ENCODE measurements at regions not wholly inside any gene's neighbourhood (a gene's known extent, or its start where the extent isn't known, plus 50 kb on each side); places are given as distances from the start of the nearest gene placed in this dataset.

DNA sequence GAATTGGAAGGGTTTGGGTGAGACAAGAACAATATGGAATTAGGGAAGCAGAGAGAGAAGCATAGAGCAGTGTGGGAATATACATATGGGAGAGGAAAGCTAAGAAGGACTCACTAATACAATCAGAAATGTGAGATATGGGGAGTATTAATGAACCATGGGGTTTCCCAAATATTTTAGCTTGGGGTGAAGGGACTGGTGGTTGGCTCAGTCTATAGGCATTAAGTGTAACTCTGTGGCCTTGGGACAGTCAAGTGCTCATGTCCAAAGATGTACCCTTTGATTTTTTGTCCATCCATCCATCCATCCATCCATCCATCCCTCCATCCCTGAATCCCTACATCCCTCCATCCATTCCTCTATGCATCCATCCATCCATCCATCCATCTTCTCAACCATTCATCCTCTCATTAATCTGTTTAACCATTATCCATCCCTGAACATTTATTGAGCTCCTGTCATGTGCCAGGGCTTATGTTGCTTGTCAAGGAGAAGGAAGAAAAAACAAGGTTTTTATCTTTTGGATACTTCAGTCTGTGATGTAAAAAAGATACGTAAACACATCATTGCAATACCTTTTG lies 263.4 kb upstream of the CHD6 start:
- DNase-seq (ENCODE audit: low spot score) = no peak

DNA sequence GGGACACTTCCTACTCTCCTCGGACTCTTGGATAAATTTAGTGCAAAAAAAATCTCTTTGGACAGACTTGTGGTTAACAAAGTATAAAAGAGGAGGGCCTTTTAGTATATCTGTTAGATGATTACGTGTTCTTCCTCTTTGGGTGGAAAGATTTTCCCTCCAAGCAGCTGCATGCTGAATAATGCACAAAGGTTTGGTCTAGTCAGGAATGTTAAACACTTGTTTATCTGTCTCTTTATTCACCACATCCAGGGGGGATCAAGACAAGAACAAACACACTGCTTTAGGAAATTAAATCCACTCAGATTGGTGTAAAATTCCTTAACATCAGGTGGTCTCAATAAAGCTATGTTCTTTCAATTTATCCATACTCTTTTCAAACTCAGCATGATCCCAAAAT lies 260.9 kb upstream of the CHD6 start:
- DNase-seq (ENCODE audit: low spot score) = no peak

DNA sequence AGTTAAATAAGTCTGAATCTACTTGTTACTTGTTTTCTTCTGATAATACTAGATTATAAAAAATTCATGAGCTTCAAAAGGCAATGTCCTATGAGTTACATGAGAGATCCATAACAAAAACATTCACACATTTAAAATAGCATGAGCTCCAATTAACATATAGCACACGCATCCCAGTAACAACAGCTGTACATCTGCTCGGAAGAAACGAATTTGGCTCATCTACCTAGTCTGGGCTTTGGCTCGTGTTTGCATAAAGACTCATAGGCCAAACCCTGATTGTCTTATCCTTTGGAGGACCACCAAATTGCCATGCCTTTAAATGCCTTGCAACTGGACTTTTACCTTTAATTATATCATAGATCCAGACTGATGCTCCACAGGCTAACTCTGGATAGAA lies 259.7 kb upstream of the CHD6 start:
- no peak for DNase-seq (ENCODE audit: low spot score)

DNA sequence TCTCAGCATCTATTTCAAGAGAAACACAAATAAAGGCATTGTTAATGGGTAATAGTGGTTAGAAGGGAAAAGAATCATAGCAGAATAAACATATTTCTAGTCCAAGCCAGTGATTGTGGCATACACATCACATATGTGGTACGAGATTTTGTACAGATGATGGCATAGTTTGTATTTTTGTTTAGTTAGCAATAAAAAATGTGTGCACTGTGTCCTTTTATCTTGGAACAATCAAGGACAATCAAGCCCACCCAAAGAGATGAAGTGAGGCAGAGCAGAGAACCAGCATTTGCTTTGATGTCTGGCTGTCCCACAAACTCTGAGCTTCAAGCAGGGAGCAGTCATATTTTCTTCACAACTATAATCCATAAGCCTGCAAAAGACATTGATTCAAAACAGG lies 256.5 kb upstream of the CHD6 start:
- no peak for DNase-seq (ENCODE audit: low spot score)

- no peak for DNase-seq (ENCODE audit: low spot score)
Observed at GRCh38 chr20:41872930-41873329, 254.8 kb upstream of the CHD6 start.

DNA sequence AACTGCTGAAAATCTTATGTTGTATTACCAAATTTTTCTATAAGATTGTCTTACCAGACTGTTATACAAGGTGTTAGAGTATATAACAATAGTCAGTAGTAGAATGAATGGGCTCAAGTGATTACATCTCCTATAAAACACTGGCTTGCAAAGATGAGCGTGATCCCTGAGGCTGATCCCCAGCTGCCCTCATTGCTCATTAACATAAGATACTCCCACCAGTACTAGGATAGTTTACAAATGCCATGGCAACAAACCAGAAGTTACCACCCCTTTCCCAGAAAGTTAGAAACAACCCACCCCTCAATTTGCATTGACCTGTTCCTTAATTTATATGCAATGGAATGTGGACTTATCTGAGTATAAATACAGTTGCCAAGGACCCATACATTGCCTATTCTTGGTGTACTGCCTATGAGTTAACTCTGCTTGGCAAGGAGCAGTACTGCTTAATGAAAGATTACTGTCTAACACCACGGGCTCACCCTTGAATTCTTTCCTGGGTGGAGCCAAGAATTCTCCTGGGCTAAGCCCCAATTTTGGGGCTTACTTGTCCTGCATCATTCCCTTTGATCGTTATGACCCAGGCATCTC lies 252.8 kb upstream of the CHD6 start:
- DNase-seq (ENCODE audit: low spot score) = no peak

DNA sequence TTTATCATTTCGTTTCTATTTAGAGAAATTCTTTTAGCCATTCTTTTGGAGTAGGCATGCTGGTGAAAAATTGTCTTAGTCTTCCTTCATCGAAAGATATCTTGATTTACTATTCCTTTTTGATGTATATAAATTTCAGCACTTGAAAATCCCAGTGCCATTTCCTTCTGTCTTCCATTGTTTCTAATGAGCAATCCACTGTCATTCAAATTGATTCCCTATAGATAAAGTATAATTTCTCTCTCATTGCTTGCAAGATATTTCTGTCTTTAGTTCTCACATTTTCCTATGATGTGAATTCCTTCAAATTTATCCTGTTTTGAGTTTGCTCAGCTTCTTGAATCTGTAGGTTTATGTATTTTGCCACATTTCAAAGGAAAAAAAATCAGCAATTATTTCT lies 251.1 kb upstream of the CHD6 start:
- DNase-seq (ENCODE audit: low spot score) = no peak

GRCh38 chr20:41865938-41866337 lies 247.8 kb upstream of the CHD6 start:
- no peak for DNase-seq (ENCODE audit: low spot score)

DNA sequence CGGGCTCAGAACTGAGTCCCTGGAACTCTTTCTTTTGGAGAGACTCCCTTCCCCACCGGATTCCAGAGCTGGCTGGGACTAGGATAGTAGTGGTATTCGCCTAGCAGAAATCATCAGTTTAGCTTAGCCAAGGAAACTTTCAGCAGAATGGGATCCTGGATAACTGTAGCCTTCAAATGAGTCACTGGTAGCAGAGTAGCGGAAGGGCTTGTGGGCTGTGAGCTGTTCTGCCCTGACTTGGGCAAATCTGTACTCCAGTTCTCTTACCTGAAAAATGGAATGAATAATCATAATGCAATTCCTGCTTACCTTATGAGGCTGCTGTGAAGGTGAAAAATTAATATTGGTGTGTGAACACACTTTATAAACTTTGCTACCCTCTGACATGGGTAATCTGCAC lies 244.3 kb upstream of the CHD6 start:
- no peak for DNase-seq (ENCODE audit: low spot score)

DNA sequence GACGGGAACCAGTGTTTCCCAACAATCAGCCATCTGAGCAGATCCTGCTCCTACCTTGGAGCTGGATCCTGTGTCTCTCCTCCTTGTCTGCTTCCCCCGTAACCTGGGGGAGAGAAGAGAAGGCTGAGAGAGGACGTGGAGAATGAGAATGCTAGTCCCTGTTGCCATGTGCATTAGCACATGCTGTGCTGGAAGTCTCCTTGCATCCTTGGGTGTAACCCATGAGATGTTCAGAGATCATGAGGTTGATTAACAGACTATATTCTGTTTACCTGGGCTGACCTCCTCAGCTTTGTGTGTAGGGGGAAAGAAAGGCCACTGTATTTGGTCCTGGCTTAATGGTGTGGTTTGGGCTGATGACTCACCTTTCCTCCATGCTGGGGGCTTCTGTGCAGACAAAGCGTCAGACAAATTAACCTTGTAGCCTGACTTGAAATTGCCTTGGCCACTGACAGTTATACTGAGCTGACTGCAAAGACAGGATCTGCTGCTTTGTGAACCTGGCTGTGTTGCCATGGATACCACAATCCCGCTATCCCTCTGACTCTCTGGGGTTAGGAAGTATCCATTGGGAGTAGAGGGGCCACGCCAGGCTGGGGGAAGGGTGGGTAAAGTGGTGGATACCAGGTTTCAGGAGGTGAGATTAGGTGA lies 243.7 kb upstream of the CHD6 start:
- DNase-seq (ENCODE audit: low spot score) = no peak

DNA sequence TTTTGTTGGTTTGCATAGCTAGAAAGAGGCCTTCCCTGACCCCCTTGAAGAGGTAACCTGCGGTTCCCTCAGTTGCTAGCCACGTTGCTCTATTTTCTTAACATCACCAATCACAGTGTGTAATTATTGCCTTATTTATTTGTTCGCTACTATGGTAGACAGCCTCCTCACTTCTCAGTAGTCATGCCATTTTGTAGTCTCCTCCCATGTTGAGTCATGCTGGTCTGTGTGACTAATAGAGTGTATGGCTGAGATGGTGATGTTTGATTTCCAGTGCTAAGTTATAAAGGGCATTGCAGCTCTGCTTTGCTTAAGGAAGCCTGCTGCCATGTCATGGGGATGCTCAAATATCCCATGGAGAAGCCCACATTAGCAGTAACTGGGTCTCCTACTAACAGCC lies 236.6 kb upstream of the CHD6 start:
- no peak for DNase-seq (ENCODE audit: low spot score)

DNA sequence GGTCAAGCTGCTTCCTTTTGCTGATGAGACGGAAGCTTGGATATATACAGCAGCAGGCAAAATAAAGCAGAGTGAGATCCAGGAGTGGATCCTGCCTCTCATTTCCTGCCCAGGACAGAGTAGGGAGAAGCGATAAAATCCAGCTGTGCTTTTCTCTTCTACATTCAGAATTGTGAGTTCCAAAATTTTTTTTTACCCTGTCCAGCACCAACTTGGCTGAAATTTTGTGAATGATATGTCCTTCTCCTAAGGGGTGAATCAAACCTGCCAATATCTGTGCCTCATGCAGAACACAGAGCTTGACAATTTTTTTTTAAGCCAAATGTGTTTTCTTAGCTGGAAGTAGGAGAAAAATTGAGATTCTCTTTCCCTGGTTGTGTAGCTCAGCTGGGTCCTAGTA lies 235.6 kb upstream of the CHD6 start:
- no peak for DNase-seq (ENCODE audit: low spot score)

DNA sequence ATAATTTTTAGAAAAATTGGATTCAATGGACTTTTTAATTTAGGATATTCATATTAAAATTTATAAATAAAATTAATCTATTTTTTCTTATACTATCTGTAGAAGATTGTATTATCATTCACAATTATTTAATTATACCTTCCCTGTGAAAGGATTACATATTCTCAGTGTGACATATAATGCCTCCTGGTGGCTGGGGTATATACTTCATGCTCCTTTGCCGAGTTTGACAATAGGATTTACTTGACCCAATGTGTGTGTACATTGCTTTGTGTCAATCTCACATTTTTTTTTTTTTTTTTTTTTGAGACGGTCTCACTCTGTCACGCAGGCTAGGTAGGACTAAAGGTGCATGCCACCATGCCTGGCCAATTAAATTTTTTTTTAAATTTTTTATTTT lies 230.0 kb upstream of the CHD6 start:
- no peak for DNase-seq (ENCODE audit: low spot score)

GRCh38 chr20:41837669-41838224 lies 219.6 kb upstream of the CHD6 start:
- no peak for DNase-seq (ENCODE audit: low spot score)

DNA sequence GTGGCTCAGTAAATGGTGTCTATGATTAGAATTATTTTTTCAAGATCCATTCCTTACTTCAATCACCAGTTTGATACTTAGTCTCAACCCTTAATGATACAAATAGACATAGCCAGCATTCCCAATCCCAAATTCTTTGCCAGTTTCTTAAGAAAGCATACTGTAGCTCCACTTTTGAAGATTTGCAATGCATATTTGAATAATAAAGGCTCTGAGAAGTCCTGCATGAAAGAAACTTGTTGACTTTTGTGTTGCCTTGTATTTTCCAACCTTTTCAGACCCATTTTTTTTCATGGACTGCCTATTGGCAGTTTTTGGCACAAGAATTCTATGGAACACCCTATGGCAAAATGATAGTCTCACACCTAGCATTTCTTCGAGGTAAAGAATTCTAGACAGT lies 215.6 kb upstream of the CHD6 start:
- no peak for DNase-seq (ENCODE audit: low spot score)

GRCh38 chr20:41830702-41831101 lies 212.5 kb upstream of the CHD6 start:
- no peak for DNase-seq (ENCODE audit: low spot score)

DNA sequence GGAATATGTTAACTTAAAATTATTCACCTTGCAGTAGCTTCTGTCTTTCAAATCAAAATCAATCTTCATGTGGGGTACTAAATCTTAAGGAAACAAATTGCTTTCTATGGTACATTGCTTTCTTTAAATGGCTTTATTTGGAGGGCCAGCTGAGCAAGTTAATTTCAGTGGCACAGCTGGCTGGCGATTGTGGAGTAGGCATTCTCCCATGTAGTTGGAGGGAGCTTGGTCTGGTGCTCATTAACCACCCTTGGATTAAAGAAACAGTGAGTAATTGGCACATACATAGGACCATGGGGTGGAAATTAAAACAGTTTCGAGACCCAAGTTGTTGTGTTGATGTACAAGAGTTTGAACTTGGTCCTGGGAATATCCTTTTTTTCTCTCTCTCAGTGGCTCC lies 201.3 kb upstream of the CHD6 start:
- DNase-seq (ENCODE audit: low spot score) = no peak

- no peak for DNase-seq (ENCODE audit: low spot score)
Observed at GRCh38 chr20:41818991-41819390, 200.8 kb upstream of the CHD6 start.

- DNase-seq (ENCODE audit: low spot score) = no peak
Observed at GRCh38 chr20:41818369-41818768, 200.2 kb upstream of the CHD6 start.

GRCh38 chr20:41811456-41811855 lies 193.3 kb upstream of the CHD6 start:
- no peak for DNase-seq (ENCODE audit: low spot score)

- DNase-seq (ENCODE audit: low spot score) = no peak
Observed at GRCh38 chr20:41800040-41800439, 181.9 kb upstream of the CHD6 start.

DNA sequence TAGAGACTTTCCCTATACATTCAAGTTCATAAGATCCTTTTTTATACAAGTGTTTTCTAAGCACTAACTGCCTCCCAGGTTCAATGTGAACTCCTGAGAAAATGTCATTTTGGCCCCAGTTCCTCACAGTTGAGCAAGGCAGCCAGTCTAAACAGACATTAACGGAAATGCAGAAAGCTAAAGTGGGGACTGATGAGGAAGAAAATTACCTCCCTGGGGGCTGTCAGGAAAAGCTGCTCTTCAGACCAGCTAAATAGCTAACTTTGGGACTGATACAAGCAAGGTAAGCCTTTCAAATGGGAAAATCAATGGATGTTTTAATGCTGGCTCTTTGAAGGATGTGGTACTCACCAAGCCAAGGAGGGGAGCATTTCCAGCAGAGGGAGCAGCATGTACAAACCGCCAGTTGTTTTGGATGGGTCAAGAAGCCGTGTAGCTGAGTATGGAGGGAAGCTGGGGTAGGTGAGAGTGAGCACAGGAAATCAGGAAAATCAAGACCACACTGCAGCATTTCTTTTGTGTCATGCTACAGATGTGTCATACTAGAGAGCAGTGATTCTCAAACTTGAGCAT lies 180.8 kb upstream of the CHD6 start:
- no peak for DNase-seq (ENCODE audit: low spot score)

DNA sequence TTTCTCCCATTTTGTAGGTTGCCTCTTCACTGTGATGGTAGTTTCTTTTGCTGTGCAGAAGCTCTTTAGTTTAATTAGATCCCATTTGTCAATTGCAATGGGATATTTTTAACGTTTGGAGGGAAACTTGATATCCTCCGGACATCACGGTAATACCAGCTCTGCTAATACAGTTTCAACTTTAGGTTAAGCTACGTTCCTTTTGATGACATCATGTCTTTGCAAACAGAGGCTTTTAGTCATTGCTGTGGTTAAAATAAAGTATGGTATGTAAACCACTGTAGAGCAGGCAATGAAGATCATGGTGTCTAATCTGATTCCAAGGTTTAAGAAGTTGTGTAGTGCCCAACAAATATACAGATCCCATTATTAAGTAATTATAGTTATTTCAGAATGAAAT lies 168.0 kb upstream of the CHD6 start:
- no peak for DNase-seq (ENCODE audit: low spot score)
